ENCODE measurements at regions not wholly inside any gene's neighbourhood (a gene's known extent, or its start where the extent isn't known, plus 50 kb on each side); places are given as distances from the start of the nearest gene placed in this dataset.

DNA sequence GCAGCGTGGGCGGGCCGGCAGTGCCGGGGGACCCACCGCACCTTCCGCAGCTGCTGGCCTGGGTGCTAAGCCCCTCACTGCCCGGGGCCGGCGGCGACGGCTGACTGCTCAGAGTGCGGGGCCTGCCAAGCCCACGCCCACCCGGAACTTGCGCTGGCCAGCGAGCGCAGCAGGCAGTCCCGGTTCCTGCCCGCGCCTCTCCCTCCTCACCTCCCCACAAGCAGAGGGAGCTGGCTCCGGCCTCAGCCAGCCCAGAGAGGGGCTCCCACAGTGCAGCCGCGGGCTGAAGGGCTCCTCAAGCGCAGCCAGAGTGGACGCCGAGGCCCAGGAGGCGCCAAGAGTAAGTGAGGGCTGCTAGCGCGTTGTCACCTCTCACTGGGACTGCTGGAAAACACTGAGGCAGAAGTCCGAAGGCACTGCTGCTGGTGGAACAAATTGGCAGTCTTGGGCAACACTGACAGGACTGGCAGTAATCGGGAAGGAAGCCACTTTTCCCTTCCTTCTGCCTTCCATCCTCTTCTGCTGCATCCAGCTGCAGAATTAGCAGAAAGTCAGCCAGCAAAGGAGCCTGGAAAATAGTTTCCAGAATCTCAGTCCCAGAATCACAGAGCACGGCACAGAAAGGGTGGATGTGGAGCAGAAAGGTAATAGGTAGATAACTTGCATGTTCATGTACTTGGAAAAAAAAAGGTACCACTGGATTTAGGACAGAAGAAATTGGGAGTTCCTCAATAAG, 179.4 kb upstream of the FN1 start:
- no peak for DNase-seq

DNA sequence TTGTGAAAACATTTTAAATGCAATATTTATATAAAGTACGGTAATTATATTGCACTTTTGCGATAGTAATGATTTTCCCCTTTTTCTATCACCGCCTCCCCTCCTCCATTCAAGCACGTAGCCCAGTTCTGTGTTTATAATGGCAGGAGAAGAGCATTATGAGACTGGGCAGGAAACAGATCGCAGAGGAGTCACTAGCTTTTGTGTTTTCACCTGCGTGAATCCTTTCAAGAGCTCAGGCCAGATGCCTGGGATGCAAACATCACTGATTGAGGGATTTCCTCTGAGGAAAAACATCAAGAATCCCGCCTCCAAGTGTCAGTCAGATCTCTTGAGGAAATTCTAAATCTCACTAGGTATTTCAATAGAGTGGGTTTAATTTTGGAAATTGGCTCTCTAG, 178.4 kb upstream of the FN1 start:
- no peak for DNase-seq

- no peak for DNase-seq
Observed at GRCh38 chr2:215613888-215614287, 178.0 kb upstream of the FN1 start.

DNA sequence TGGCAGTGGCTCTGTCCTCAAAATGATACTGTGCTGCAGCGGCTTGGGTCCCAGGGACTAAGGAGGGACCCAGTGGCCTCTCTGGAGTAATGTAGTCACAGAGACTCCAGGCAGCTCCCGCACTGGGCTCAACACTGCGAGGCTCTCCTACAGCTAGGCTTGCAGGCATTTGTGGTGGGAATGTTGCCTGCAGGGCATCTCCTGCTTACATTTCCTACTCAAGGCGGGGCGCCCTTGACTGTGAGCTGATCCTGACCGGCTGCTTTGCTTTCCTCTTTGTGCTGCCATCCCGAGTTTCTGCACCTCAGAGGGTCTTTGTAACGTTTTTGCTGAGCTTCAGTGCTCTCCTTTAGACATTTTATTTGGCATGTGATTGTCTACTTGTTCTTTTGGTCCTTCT, 177.4 kb upstream of the FN1 start:
- no peak for DNase-seq

DNA sequence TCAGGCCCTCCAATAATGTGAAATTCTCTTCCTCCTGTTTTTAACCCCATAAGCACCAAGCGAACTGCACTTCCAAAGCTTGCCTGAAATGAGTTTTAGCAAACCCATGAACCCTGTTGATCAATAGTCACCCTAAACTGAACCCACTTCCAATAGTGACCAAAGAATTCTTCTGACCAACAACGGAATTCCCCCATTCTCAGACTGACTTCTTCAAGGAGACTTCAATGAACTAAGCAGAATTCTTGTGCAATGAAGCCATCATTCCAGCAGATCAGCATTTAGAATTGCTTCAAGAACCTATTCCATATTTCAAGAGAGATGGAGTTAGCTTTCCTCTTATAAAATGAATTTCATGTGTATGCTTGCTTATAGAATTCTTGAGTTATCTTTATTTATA, 176.9 kb upstream of the FN1 start:
- DNase-seq, result no peak

DNA sequence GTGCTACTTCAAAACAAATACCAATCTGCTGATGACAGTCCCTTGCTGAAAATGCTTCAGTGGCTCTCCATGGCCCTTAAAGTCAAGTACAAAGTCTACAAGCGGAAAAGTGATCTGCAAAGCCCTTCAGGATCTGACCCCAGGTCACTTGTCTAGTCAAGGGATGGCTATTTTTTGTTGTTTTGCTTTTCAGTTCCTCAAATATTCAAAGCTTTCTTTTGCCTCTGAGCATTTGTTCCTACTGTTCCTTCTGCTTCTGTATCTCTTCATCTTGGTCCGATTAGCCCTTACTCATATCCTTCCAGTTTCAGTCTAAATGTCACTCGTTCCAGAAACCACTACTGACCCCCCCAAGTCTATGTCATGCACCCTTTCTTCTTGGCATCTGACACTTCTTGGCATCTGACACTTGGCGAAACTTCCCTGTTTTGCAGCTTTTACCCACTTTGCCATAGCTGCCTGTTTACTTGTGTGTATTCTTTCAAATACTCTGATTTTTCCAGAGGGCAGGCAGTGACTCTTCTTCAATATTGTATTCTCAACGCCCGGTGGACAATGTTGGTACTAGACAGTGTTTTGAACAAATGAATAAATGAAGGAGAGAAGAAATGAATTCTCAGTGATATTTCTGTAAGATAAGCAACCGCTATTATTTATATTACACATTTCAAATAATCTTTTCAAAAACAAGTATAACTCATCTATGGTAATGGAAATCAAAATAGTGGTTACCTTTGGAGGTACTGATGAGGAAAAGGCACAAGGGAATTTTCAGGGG, 175.9 kb upstream of the FN1 start:
- DNase-seq, result no peak

- no peak for DNase-seq
Observed at GRCh38 chr2:215609089-215610032, 173.5 kb upstream of the FN1 start.

GRCh38 chr2:215607766-215608165, 171.9 kb upstream of the FN1 start:
- DNase-seq, result no peak

DNA sequence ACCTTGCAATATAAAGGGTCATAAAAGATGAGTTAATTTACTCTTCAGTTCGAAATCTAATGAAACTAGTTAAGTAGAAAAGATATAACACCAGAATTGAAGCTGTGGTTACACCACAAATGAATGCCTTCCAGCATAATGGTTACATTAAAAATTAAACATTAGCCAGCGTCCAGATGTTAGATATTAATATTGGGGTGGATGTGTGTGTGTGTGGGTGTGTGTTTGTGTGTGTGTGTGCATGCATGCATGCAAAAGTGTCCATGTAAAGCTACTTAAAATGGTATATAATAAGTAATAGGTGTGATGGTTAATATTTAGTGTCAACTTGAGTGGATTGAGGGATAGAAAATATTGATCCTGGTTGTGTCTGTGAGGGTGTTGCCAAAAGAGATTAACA, 170.4 kb upstream of the FN1 start:
- no peak for DNase-seq

- DNase-seq, result no peak
Observed at GRCh38 chr2:215605214-215605613, 169.3 kb upstream of the FN1 start.

- DNase-seq, result no peak
Observed at GRCh38 chr2:215604606-215605005, 168.7 kb upstream of the FN1 start.

DNA sequence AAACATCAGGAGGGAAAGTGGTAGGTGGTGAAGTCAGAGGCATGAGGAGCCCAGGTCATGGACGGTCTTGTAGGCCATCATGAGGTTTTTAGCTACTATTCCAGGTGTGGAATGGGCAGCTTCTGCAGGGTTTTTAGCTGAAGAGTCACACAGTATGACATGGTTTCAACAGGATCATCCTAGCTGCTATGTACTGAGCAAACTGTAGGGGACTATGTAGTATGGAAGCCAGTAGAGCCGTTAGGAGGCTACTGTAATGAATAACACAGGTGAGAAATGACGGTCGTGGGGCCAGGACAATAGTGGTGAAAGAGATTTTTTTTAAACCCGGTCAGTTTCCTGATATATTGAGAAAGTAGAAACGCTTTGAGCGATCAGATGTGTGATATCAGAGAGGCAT, 167.6 kb upstream of the FN1 start:
- DNase-seq, result no peak

DNA sequence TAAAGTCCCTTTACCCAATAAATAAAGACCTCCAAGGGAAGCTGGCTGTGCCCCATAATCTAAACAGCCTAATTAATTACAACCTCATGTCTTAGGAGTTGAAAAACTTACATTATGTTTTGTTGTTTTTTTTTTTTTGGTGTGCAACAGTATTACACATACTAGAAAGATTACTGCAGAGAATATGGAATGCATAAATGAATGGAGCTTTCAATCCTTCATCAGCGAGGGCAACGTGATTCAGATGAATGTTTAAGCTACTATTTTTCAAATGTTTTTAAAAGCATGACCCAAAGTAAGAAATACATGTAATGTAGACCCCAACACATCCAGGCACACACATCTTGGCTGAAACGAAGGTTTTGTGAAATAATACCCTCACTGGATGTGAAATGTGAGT, 167.1 kb upstream of the FN1 start:
- no peak for DNase-seq

- no peak for DNase-seq
Observed at GRCh38 chr2:215601990-215602721, 166.3 kb upstream of the FN1 start.

DNA sequence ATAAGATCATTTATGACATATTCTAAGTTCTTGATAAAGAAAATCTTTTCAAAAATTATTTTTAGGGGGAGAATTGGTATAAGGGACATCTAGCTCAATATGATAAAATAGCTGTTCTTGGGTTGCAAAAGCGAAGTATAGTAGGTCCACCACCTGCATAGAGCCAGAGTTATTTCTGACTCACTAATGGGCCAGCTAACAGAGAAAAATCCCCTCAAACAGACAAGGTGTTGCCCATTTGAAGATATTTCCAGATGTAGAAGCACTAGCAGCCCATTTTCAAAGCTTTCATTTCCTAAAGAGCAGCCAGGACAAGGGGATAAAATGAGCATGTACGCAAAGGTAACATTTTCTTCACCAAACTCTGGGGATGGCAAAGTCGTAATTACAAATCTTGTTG, 165.7 kb upstream of the FN1 start:
- DNase-seq, result no peak

DNA sequence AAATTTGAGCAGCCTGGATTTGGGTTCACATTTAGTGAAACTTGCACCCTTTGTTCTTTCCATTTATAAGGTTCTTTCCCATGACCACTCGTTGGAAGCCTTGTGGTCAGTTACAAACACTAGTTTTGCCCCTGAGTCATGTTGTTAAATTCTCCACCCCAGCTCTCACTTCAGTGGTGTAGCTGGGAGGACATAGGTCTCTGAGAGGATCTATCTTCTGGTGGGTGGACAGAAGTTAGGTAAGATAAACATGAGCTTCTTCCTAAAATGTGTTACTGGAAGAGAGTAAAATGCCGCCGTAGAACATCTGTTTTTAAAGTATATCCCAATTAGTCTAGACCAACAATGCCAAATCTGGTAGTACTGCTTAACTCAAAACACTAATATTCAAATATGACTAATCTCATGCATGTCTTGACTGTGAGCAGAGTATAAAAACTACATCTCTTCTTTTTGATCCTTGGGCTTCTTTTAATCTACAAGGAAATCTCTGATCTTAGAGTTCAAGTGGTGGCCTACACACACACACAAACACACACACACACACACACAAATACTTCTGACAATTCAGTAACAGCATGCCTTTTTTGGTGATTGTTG, 162.6 kb upstream of the FN1 start:
- DNase-seq, result no peak

GRCh38 chr2:215597577-215597976, 161.7 kb upstream of the FN1 start:
- DNase-seq, result no peak

GRCh38 chr2:215594766-215595165, 158.9 kb upstream of the FN1 start:
- no peak for DNase-seq

- no peak for DNase-seq
Observed at GRCh38 chr2:215590010-215590745, 154.3 kb upstream of the FN1 start.

GRCh38 chr2:215583881-215584280, 148.0 kb upstream of the FN1 start:
- DNase-seq, result no peak

- no peak for DNase-seq
Observed at GRCh38 chr2:215579809-215580208, 143.9 kb upstream of the FN1 start.

- DNase-seq, result no peak
Observed at GRCh38 chr2:215577356-215577755, 141.5 kb upstream of the FN1 start.

Data from DMS79 treated with DMSO at 0.1 percent for 48 hours (cell line).